ENCODE measurements at regions not wholly inside any gene's neighbourhood (a gene's known extent, or its start where the extent isn't known, plus 50 kb on each side); places are given as distances from the start of the nearest gene placed in this dataset.

DNA sequence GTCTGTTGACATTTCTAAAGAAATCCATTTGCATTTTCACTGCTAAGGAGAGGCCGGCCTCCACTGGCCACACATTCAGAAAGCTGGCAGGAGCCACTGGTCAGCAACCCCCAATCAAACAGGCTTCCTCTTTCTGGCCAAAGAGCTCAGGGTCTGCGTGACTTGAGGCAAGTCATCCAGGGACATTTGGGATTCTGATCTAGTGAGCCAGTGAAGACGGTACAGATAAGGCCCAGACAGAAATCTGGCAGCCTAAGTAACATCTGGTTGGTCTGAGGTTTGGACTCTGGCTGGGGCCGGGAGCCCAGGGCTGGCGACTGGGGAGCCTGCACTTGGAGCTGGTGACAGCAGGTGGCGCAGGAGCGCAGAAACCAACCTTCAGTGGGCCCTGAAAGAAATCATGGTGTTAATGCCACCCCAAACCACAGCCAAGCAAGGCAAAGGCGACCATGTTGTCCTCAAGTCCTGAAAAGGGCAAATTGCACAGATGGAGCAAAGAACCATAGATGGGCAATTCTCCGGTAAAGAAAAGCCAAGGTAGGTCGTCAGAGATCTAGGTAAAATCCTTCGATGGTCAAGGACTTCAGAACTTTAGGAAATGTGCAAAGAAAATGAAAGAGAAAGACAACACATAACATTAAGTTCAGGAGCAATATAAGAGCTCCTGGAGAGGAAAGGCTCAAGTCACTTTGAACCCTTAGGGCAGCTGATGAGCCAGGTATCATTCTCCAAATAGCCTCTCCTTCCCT, 99.4 kb upstream of the BLID start:
- intact Hi-C loops (cut with DNase I) = no loop called here
- no peaks in the 10 kb centered on the region for H3K9me3 ChIP-seq
- no peaks in the 10 kb centered on the region for H3K36me3 ChIP-seq
- WGBS, 2 donors = 39 to 44% methylated on average over 7 to 9 of the region's 11 CpGs
- H3K4me1 ChIP-seq = peaks cover 0 to 7% (median 5%) of the 10 kb centered on the region in 3 donors
- DNase-seq = no peak
- no peaks in the 10 kb centered on the region for H3K27me3 ChIP-seq
- peak overlapping the region in 2 of 4 donors; percentile 36 to 37 for H3K27ac ChIP-seq
- no peak for TF ChIP-seq POLR2A (IDR thresholded peaks at IDR 0.05)
- TF ChIP-seq, protein P1, sequence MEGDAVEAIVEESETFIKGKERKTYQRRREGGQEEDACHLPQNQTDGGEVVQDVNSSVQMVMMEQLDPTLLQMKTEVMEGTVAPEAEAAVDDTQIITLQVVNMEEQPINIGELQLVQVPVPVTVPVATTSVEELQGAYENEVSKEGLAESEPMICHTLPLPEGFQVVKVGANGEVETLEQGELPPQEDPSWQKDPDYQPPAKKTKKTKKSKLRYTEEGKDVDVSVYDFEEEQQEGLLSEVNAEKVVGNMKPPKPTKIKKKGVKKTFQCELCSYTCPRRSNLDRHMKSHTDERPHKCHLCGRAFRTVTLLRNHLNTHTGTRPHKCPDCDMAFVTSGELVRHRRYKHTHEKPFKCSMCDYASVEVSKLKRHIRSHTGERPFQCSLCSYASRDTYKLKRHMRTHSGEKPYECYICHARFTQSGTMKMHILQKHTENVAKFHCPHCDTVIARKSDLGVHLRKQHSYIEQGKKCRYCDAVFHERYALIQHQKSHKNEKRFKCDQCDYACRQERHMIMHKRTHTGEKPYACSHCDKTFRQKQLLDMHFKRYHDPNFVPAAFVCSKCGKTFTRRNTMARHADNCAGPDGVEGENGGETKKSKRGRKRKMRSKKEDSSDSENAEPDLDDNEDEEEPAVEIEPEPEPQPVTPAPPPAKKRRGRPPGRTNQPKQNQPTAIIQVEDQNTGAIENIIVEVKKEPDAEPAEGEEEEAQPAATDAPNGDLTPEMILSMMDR (IDR thresholded peaks at IDR 0.05) = peak; percentile 46 to 90 (median 78)
- H3K4me3 ChIP-seq = no peak overlapping the region

DNA sequence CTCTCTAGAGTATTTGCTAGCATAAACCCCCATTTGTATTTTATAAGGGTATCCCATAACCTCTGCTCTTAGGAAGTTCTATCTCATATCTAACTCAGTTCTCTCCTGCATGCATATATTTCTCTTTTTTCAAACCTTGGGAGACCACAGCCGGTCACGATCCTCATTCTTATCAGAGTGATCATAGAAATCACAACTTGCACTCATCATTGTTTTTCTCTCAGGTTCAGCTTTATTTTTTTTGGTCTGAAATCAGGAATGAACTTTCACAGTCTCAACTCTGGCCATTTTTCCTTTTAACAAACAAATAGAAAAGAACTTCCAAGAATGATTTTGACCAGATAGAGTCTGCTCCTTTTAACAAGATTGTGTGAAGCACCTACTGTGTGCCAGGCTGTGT, 98.6 kb upstream of the BLID start:
- no peak for DNase-seq
- Histone ChIP-seq H3K4me3 (no peak overlapping the region), H3K4me1 (peaks cover 0 to 14% (median 9%) of the 10 kb centered on the region in 3 donors), H3K9me3 (no peaks in the 10 kb centered on the region), H3K27me3 (no peaks in the 10 kb centered on the region), H3K36me3 (no peaks in the 10 kb centered on the region), H3K27ac (peak overlapping the region in 1 of 4 donors; percentile 37)
- intact Hi-C loops (cut with DNase I) = loop anchor here (5.0 kb wide), 1 partner anchor 293 kb away; no protein-coding TSS in a partner anchor
- no peak for TF ChIP-seq POLR2A (IDR thresholded peaks at IDR 0.05)
- TF ChIP-seq, protein P1 (IDR thresholded peaks at IDR 0.05) = no peak
- WGBS, 2 donors = 58 to 79% methylated on average over 2 of the region's 2 CpGs

DNA sequence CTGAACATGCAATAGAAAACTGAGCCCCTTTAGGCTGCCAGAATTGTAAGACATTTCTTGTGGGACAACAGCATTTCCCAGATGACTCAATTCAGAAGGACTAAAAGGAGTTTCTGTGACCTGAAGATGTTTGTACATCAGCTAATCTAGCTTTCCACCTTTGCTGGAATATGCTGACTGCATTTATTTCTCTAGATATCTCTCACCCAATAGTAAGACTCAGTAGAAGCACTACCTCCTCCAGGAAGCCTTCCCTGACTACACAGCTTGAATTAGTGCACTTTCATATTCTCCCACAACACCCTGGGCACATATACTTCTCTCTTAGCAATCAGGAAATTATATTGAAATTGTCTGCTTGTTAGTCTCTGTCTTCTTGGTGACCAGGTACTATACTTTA, 98.1 kb upstream of the BLID start:
- Histone ChIP-seq H3K36me3 (no peaks in the 10 kb centered on the region), H3K27ac (no peak overlapping the region), H3K9me3 (no peaks in the 10 kb centered on the region), H3K4me3 (no peak overlapping the region), H3K27me3 (no peaks in the 10 kb centered on the region), H3K4me1 (peaks cover 0 to 19% (median 13%) of the 10 kb centered on the region in 3 donors)
- intact Hi-C loops (cut with DNase I) = loop anchor here (5.0 kb wide), 1 partner anchor 293 kb away; no protein-coding TSS in a partner anchor
- DNase-seq = no peak
- TF ChIP-seq, protein P1 (IDR thresholded peaks at IDR 0.05) = no peak
- TF ChIP-seq POLR2A (IDR thresholded peaks at IDR 0.05) = no peak

DNA sequence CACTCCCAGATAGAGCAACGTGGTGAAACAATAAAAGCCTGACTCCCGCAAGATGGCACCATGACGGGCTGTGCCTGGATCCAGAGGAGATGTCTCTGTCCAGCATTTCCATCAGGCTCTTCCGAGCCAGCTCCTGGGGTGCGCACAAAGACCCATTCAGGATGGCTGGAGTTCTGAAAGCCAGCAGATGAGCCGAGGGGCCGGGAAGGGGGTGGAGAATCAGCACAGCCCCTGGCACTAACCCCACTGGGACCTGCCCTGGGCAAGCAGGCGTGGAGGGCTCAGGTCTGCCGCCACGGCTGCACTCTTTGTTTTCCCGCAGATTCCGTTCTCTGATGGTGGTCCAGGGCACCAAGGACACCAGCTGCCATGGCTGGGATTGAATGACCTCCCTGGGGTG, 97.2 kb upstream of the BLID start:
- WGBS, 2 donors = 89% methylated on average over 9 of the region's 12 CpGs; no CpG with 5 or more reads in 1 of the 2 donors

More for the DNA sequence above, 97.2 kb upstream of the BLID start:
- DNase-seq = no peak
- Histone ChIP-seq H3K4me3 (no peak overlapping the region), H3K4me1 (peaks cover 0 to 28% (median 18%) of the 10 kb centered on the region in 3 donors), H3K27ac (no peak overlapping the region), H3K36me3 (no peaks in the 10 kb centered on the region), H3K9me3 (no peaks in the 10 kb centered on the region), H3K27me3 (no peaks in the 10 kb centered on the region)
- TF ChIP-seq POLR2A (IDR thresholded peaks at IDR 0.05) = no peak
- TF ChIP-seq, protein P1 (IDR thresholded peaks at IDR 0.05) = no peak
- intact Hi-C loops (cut with DNase I) = loop anchor here (5.0 kb wide), 1 partner anchor 294 kb away; no protein-coding TSS in a partner anchor
